GM23248 (cell line): ENCODE measurements at regions not wholly inside any gene's neighbourhood (a gene's known extent, or its start where the extent isn't known, plus 50 kb on each side); places are given as distances from the start of the nearest gene placed in this dataset.

Experiments
- EZH2 ChIP-seq: fragments of 200-600 bp; sonication (generic); IDR thresholded peaks from 2 replicates; pipeline ENCODE4 v1.6.1; 2018; ENCODE audit warnings: antibody characterized with exemption, mild to moderate bottlenecking; ENCODE audit not compliant: insufficient read depth, poor library complexity, severe bottlenecking
- EZH2phosphoT487 ChIP-seq: fragments of 200-600 bp; sonication (generic); IDR thresholded peaks from 2 replicates; pipeline ENCODE4 v1.6.1; 2018; ENCODE audit warnings: antibody characterized with exemption, moderate library complexity, mild to moderate bottlenecking, low read depth; ENCODE audit not compliant: insufficient read depth

- no peak for TF ChIP-seq EZH2phosphoT487
- no peak for TF ChIP-seq EZH2
These were observed 55.7 kb upstream of the EGFR start for GRCh38 chr7:54963155-54963554.
